ENCODE measurements at regions not wholly inside any gene's neighbourhood (a gene's known extent, or its start where the extent isn't known, plus 50 kb on each side); places are given as distances from the start of the nearest gene placed in this dataset.

- DNase-seq = no peak
Measured at GRCh38 chr5:87069311-87069710, 198.4 kb upstream of the RASA1 start.

- DNase-seq = no peak
Measured at GRCh38 chr5:87069974-87070608, 197.6 kb upstream of the RASA1 start.

GRCh38 chr5:87074072-87074471 lies 193.6 kb upstream of the RASA1 start:
- DNase-seq = no peak

- DNase-seq = no peak
Measured at GRCh38 chr5:87074934-87075541, 192.6 kb upstream of the RASA1 start.

GRCh38 chr5:87076411-87076810 lies 191.3 kb upstream of the RASA1 start:
- DNase-seq = no peak

- no peak for DNase-seq
Measured at GRCh38 chr5:87076931-87077330, 190.8 kb upstream of the RASA1 start.

DNA sequence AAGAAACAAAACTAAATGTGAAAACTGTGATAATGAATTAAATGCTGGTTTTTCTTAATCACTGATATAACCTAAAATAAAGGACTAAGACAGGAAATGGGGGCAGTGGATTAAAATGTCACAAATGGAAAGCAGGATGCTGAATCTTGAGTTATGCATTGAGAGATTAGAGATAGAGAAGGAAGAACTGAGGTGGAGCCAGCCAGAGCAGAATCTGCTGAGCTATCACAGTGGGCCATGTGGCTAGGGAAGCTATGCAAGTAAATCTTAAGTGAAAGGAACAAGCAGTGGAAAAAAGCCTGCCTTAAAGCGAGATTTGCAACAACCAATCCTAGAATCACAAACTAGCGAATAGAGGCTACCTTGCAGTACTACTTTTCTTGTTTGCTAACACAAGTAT lies 188.5 kb upstream of the RASA1 start:
- no peak for DNase-seq

- no peak for DNase-seq
Measured at GRCh38 chr5:87081016-87081415, 186.7 kb upstream of the RASA1 start.

DNA sequence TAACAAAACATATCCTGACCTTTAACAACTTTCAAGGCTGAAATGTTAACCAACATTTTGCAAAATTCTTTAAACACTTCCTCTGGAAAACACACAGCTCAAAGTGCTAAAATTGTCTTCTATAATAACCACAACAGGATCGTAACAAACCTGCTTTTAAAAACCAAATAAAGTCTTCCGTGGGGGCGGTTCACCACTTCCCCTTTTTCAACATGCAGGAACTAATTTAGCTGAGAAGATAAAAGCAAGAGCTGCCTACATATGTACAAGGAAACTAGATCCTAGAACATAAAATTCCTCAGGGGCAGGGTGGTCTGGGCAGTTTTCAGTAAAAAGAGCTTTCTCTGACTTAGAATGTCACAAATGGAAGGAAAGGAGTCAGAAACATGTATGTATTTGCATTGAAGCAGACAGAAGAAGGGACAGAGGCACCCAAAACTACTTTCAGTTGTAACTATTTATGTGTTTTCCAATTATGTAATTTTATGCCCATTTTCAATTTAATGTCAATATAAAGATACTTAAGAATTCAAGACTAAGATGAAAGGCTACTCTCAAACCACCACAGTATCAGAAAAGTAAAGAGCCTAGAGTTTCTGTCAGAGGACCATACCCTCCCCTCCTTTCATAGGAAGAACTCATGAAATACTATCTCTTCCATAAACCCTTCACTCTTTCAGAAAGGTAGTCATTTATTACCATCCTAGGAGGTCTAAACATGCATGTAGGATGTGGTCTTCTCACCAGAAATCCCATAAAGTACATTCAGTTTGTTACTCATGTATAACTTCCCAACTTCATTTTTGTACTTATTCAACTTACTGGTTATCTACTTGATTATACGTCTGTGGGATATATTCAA lies 185.9 kb upstream of the RASA1 start:
- peak; percentile 24 for DNase-seq

GRCh38 chr5:87094347-87094746 lies 173.3 kb upstream of the RASA1 start:
- DNase-seq = no peak

- DNase-seq = no peak
Measured at GRCh38 chr5:87094833-87095232, 172.8 kb upstream of the RASA1 start.

DNA sequence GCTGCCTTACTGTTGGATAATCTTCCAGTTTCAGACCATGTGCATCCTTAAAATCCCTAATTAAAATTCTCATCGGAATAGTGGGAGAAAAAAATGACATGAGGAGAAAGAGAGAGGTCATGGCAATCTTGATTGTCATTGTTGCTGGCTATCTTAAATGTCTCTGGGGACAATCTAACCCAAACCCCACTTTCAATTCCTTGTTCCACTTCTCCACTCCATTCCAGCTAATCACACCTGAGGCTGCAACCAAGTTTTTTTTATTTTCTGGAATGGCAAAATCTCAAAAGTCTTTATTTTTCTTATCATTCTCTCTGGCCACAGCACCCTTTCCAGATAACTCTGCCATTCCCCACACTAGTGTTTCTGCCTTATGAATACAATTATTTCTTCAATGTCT lies 171.9 kb upstream of the RASA1 start:
- no peak for DNase-seq

GRCh38 chr5:87097664-87098063 lies 170.0 kb upstream of the RASA1 start:
- DNase-seq = no peak

- no peak for DNase-seq
Measured at GRCh38 chr5:87099291-87099839, 168.3 kb upstream of the RASA1 start.

DNA sequence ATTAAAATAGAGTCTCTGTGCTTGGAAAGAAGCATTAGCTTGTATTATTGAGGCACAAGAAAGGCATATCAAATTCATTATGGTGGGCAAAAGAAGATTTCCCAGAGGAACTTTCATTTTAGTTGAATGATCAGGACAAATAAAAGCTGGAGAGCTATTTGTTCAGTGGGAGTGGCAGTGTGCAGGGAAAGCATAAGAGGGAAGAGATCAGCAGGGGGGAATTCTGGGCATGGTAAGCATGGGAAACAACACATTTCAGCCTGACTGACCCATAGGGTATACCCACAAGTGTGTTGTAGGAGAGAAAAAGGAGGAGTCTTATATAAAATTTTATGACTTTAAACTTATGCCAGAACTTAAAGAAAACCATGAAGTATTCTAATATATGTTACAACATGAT lies 167.7 kb upstream of the RASA1 start:
- no peak for DNase-seq

DNA sequence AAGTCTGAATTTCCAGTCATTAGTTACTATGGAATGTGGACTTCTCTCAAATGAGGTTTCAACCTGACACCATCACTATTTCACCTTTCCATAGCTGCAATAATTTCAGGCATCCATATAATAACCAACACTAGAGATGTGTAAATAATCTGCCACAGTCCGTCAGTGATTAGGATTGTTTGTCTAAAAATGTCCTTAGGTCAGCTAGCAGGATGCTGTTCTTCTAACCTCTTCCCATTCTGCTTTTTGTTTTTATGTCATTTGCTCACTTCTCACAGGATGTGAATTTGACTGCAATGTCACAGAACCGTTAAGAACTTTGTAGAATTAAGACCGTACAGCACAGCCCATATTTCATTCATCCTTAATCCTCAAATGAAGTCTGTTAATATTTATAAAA lies 166.4 kb upstream of the RASA1 start:
- DNase-seq = no peak

GRCh38 chr5:87102841-87103240 lies 164.8 kb upstream of the RASA1 start:
- no peak for DNase-seq

- DNase-seq = no peak
Measured at GRCh38 chr5:87103616-87104287, 163.9 kb upstream of the RASA1 start.

DNA sequence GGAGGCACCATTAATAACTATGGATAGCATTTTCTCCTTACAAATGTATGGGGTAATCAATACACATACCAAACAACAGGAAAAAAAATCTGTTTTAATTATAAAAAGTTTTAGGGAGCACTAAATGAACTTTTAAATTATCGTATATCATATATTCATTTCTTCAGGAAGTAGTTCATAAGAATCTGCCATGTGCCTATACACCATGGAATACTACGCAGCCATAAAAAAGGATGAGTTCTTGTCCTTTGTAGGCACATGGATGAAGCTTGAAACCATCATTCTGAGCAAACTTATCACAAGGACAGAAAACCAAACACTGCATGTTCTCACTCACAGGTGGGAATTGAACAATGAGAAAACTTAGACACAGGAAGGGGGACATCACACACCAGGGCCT lies 162.1 kb upstream of the RASA1 start:
- no peak for DNase-seq

GRCh38 chr5:87109746-87110145 lies 157.9 kb upstream of the RASA1 start:
- no peak for DNase-seq

DNA sequence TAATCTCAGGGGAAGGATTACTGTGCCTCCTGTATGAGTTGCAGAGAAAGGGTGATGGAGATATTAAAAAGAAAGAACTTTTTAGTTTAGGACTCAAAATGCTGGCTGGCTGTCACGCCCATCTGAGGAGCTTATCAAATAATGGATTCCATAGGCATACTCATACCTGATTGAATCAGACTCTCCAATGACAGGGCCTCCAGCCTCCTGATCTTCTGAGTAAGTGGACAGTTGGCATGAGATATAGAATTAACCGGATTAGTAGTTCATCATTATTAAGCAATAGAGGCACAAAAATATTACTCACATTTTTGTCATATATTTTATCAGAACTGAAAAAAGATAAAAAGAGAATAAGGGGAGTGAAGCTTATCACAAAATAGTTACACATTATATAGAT lies 157.0 kb upstream of the RASA1 start:
- no peak for DNase-seq

GRCh38 chr5:87113861-87114260 lies 153.8 kb upstream of the RASA1 start:
- DNase-seq = no peak

GRCh38 chr5:87114631-87115030 lies 153.1 kb upstream of the RASA1 start:
- no peak for DNase-seq
